Rectal smooth muscle tissue (tissue), 1 donor: ENCODE measurements at regions not wholly inside any gene's neighbourhood (a gene's known extent, or its start where the extent isn't known, plus 50 kb on each side); places are given as distances from the start of the nearest gene placed in this dataset.
"Not testable (repeated sequence)": the region's sequence is repeated elsewhere in the genome, so short reads cannot be mapped to it uniquely, and the experiment has no call there.

Experiments
- H3K27ac ChIP-seq: one replicate; pipeline ENCODE4 v1.7.0; 2013; ENCODE audit warnings: low read depth, low read length, inconsistent platforms
- H3K27me3 ChIP-seq: one replicate; pipeline ENCODE4 v1.7.0; 2013; ENCODE audit warnings: low read length; ENCODE audit not compliant: control insufficient read depth, insufficient read depth
- H3K36me3 ChIP-seq: one replicate; pipeline ENCODE4 v1.7.0; 2013; ENCODE audit warnings: low read length; ENCODE audit not compliant: control insufficient read depth, insufficient read depth
- H3K4me1 ChIP-seq: one replicate; pipeline ENCODE4 v1.7.0; 2013; ENCODE audit warnings: low read length; ENCODE audit not compliant: control insufficient read depth, insufficient read depth
- H3K4me3 ChIP-seq: one replicate; pipeline ENCODE4 v1.7.0; 2013; ENCODE audit warnings: low read length
- H3K9ac ChIP-seq: one replicate; pipeline ENCODE4 v1.7.0; 2013; ENCODE audit warnings: low read length

DNA sequence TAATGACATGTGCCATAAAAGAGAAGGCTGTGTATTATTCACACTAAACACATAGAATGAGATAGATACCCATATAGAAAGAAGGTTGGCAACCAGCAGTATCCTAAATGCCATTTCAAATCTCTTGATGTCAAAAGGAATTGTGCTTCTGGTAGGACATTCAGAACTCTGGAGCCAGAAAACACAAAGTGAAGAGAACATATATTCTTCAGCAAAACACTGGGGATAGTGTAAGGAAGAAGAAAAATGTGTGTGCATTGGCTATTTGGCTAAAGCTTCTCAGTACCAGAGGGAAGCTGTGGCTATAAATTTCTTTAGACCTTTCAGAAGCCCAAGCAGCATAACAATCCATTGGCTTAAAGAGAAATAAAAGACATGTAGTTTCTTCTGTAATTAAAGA is 551.6 kb upstream of the C9orf72 start:
- H3K27ac ChIP-seq, result no peak overlapping the region

DNA sequence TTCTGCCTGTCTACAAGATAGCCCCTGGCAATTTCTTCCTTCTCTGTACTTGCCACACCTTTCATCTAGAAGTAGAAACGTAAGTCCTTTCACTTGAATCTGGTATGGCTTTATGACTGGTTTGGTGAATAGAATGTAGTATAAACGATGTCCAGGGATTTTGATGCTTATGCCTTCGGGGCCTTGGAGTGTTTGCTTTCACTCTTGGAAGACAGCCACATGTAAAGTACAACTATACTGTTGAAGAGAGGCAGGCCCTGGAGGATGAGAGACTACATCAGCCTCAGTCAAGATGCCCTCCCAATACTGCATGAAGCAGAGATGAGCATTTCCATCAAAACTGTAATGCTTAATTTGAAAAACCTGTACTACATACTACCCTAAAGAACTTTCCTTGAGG is 553.8 kb upstream of the C9orf72 start:
- Histone ChIP-seq H3K36me3 (no peaks in the 10 kb centered on the region), H3K4me3 (no peak overlapping the region), H3K27ac (no peak overlapping the region), H3K4me1 (no peaks in the 10 kb centered on the region), H3K9ac (no peak overlapping the region), H3K27me3 (no peaks in the 10 kb centered on the region)

More for the DNA sequence above, 551.6 kb upstream of the C9orf72 start:
- Histone ChIP-seq H3K27me3 (no peaks in the 10 kb centered on the region), H3K9ac (no peak overlapping the region), H3K4me3 (no peak overlapping the region), H3K4me1 (no peaks in the 10 kb centered on the region), H3K36me3 (no peaks in the 10 kb centered on the region)

DNA sequence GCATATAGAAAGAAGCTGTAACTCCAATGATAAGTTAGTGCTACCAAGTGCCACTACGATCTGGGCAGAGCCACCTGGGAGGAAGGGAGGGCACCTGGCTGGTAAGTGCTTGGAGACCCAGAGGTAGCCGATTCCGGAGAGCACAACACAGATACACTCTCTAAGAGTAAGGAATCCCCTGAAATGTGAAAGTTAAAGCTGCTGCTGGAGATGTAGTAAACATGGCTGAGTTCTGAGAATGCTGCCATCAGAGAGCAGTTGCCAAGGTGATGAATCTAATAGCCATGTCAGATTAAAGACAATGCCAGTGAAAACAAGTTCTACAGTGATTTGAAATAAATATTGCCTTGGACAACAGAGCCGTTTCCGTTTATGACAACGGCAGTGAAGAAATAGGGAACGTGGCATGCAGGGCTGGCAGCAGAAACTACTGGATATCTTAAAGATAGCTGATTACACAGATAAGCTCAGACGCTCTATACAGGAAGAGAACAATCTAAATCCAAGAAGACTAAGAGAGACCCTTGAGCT is 561.2 kb upstream of the C9orf72 start:
- Histone ChIP-seq H3K4me1 (no peaks in the 10 kb centered on the region), H3K9ac (no peak overlapping the region), H3K27me3 (no peaks in the 10 kb centered on the region), H3K36me3 (no peaks in the 10 kb centered on the region), H3K4me3 (no peak overlapping the region), H3K27ac (no peak overlapping the region)

DNA sequence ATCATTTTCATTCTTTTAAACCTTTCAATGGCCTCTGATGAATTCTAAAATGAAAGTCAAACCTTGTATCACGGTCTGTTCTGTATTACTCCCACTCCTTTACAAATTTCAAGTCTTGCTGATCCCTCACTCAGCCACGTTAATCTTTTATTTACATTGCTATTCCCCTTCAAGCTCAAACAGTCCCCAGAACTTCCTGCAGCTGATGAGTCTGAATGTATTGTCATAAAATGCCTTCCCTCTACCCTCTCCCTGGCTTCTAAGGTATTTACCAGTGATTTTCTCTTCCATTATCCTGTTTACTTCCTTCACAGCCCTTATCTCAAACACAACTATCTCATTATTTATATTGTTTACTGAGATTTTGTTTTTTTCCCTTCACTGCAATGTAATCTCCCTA is 562.3 kb upstream of the C9orf72 start:
- Histone ChIP-seq H3K36me3 (no peaks in the 10 kb centered on the region), H3K27ac (no peak overlapping the region), H3K4me3 (no peak overlapping the region), H3K4me1 (no peaks in the 10 kb centered on the region), H3K27me3 (no peaks in the 10 kb centered on the region), H3K9ac (no peak overlapping the region)

DNA sequence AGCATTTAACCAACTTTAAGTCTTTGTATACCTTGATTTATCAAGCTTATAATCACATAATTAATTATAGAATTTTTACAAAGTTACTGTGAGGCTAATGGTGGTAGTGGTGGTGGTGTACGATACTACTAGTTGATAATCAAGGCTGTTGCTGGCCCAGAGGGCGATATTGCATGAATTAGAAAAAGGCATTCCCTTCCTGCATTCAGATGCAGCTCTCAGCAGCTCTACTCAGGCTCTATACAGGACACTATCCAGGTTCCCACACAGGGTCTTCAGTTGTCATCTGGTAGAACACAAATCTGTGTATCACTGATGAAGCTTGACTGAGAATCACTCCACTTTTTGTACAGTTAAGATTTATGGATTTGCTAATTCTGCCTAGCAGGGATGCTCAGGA is 562.8 kb upstream of the C9orf72 start:
- Histone ChIP-seq H3K4me1 (no peaks in the 10 kb centered on the region), H3K27me3 (no peaks in the 10 kb centered on the region), H3K36me3 (no peaks in the 10 kb centered on the region), H3K27ac (no peak overlapping the region), H3K9ac (no peak overlapping the region), H3K4me3 (no peak overlapping the region)

DNA sequence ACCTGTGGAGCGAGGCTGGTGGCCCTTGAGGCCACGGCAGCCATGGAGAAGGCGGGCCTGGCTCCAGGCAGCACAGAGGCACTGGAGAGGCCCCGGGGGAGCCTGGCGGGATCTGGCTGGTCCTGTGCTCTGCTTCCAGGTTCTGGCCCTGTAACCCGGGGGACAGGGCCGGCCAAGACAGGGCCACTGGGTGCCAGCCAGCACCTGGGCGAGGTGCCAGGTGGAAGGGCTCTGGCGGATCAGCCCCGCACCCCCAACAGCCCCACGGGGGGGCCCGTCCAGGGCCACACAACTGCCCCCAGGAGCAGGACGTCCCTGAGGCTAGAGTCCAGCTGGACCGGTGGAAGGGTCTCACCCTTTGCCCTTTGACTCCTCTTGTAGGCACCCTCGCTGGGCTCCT is 574.1 kb upstream of the C9orf72 start:
- not testable (repeated sequence) for H3K27ac ChIP-seq, H3K27me3 ChIP-seq, H3K4me3 ChIP-seq, H3K36me3 ChIP-seq, H3K4me1 ChIP-seq, H3K9ac ChIP-seq

DNA sequence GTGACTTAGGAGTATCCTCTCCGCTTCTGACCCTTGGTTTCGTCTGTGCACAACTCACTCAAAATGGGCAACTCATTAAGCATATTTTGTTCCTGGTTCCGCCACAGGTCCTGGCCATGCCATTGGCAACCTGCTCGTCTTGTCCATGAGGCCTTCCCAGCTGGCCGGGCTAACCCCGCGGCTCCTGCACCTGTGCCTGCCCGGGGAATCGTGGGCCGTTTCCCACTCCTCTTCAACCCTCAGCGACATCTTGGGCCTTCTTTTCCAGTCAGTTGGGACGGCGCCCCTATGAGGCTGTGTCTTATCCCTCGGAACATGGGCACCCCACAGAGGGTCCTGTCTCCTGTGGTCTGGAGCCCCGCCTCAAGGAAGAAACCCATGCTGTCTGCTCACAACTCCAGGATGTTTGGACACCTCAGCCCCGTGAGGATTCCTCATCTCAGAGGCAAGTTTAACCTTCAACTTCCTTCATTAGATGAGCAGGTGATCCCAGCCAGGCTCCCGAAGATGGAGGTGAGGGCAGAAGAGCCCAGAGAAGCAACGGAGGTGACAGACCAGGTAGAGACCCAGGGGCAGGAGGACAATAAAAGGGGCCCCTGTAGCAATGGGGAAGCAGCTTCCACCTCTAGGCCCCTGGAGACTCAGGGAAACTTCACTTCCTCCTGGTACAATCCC is 574.8 kb upstream of the C9orf72 start:
- not testable (repeated sequence) for H3K4me1 ChIP-seq, H3K36me3 ChIP-seq, H3K27ac ChIP-seq, H3K9ac ChIP-seq, H3K4me3 ChIP-seq, H3K27me3 ChIP-seq

DNA sequence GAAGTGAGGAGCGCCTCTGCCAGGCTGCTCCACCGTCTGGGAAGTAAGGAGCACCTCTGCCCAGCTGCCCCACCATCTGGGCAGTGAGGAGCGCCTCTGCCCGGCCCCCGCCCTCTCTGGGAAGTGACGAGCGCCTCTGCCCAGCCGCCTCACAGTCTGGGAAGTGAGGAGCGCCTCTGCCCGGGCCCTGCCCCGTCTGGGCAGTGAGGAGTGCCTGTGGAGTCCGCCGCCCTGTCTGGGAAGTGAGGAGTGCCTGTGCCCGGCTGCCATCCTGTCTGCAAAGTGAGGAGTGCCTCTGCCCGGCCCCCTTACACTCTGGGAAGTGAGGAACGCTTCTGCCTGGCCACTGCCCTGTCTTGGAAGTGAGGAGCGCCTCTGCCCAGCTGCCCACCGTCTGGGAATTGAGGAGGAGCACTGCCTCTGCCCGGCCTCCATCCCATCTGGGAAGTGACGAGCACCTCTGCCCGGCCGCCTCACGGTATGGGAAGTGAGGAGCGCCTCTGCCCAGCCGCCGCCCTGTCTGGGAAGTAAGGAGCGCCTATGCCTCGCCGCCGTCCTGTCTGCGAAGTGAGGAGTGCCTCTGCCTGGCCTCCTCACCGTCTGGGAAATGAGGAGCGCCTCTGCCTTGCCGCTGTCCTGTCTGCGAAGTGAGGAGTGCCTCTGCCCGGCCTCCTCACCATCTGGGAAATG is 576.2 kb upstream of the C9orf72 start:
- not testable (repeated sequence) for H3K4me3 ChIP-seq, H3K36me3 ChIP-seq, H3K27me3 ChIP-seq, H3K27ac ChIP-seq, H3K9ac ChIP-seq, H3K4me1 ChIP-seq

DNA sequence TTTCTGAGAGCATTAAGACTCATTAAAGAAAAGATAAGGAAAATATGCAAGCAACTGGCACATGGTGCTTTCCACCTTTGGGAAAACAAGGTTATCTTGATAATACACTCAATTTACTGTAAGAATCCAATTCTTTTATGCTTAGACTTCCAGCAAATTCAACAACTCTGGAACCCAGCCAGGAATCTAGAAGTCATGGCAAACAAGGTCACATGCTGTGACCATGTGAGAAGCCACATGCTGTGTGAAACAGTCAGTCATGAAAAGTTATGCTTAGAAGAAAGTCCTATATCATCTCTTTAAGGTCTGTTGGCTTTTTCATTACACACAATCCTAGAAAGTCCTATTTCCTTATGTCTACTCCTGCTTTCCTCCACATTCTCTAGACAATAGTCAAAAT is 581.8 kb upstream of the C9orf72 start:
- Histone ChIP-seq H3K27me3 (no peaks in the 10 kb centered on the region), H3K27ac (no peak overlapping the region), H3K9ac (no peak overlapping the region), H3K4me1 (no peaks in the 10 kb centered on the region), H3K4me3 (no peak overlapping the region), H3K36me3 (no peaks in the 10 kb centered on the region)

DNA sequence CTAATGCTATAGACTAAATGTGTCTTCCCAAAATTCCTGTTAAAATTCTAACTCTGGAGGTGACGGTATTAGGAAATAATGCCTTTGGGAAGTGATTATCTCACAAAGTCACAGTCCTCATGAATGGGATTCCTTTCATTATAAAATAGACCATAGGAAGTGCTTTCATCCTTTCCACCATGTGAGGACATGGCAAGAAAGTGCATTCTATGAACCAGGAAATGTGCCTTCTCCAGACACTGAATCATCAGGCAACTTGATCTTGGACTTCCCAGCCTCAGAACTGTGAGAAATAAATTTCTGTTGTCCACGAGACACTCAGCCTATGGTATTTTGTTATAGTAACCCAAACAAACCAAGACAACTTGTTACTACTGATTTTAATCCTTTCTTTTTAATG is 582.4 kb upstream of the C9orf72 start:
- no peaks in the 10 kb centered on the region for H3K27me3 ChIP-seq
- no peaks in the 10 kb centered on the region for H3K4me1 ChIP-seq
- no peak overlapping the region for H3K4me3 ChIP-seq
- H3K27ac ChIP-seq, result no peak overlapping the region
- H3K36me3 ChIP-seq, result no peaks in the 10 kb centered on the region
- no peak overlapping the region for H3K9ac ChIP-seq

DNA sequence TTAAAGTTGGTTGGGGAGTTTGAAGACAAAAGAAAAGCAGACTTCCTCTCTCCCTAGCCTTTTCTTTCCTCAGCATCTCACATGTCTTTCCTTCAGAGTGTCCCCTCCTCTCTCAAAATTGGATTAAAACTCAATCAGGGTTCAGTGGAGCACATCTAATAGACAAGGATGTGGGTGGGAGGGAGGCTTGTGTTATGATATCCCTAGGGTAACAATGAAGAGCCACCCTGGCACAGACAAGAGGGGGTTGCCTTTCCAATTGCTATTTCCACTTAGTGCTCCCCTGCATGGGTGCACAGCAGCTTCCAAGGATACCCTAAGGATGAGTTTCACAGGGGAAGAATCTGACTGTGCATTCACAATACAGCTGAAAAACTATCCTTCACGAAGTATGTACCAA is 585.2 kb upstream of the C9orf72 start:
- no peak overlapping the region for H3K9ac ChIP-seq
- H3K27me3 ChIP-seq, result no peaks in the 10 kb centered on the region
- H3K4me3 ChIP-seq, result no peak overlapping the region
- no peaks in the 10 kb centered on the region for H3K4me1 ChIP-seq
- H3K27ac ChIP-seq, result no peak overlapping the region
- H3K36me3 ChIP-seq, result no peaks in the 10 kb centered on the region

DNA sequence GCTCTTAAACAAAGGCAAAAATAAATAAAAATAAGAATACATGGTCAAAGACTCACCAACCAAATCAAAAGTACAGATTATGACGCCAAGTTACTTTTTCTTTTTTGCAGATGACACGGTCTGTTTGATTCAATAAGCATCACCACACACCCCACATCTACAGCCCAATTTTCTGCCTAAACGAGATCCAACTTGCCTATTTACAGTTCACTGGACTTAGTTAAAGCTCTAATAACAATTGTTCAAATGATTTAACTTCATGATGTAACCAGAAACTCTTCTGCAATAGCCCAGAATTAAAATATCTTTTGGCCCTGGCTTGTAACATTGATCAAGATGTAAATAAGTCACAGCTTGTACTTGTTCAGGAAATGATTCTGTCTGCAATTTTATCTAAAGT is 590.3 kb upstream of the C9orf72 start:
- Histone ChIP-seq H3K9ac (no peak overlapping the region), H3K27me3 (no peaks in the 10 kb centered on the region), H3K36me3 (no peaks in the 10 kb centered on the region), H3K4me3 (no peak overlapping the region), H3K4me1 (no peaks in the 10 kb centered on the region), H3K27ac (no peak overlapping the region)

DNA sequence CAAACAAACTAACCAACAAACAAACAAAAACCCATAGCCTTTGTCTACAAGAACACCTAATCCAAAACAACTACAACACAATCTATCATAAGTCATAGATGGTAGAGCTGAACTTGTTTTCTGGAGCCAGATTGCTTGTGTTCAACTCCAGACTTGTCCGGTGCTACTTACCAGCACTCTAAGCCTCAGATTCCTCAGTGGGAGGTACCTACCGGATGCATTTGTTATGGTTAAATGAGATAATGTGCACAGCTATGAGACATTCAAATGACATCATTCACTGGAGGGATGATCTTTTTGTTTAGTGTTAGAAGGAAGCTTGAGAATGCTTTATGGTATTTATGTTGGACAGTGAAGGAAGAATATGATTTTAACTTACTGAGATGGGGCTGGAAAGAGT is 592.9 kb upstream of the C9orf72 start:
- H3K4me3 ChIP-seq, result no peak overlapping the region
- no peak overlapping the region for H3K27ac ChIP-seq
- H3K36me3 ChIP-seq, result no peaks in the 10 kb centered on the region
- H3K9ac ChIP-seq, result no peak overlapping the region
- no peaks in the 10 kb centered on the region for H3K27me3 ChIP-seq
- H3K4me1 ChIP-seq, result no peaks in the 10 kb centered on the region
